ENCODE measurements at regions not wholly inside any gene's neighbourhood (a gene's known extent, or its start where the extent isn't known, plus 50 kb on each side); places are given as distances from the start of the nearest gene placed in this dataset.
"Not testable (repeated sequence)": the region's sequence is repeated elsewhere in the genome, so short reads cannot be mapped to it uniquely, and the experiment has no call there.

- H3K27me3 Mint-ChIP-seq (ENCODE audit: low read depth) = no peaks in the 10 kb centered on the region
- no peaks in the 10 kb centered on the region for H3K9me3 Mint-ChIP-seq
- H3K4me1 Mint-ChIP-seq (ENCODE audit: low read depth) = no peaks in the 10 kb centered on the region
- H3K4me3 Mint-ChIP-seq = no peak overlapping the region
- DNase-seq (ENCODE audit: low spot score) = no peak
- no peak overlapping the region for H3K27ac Mint-ChIP-seq
- no peaks in the 10 kb centered on the region for H3K36me3 Mint-ChIP-seq (ENCODE audit: low read depth)
These were observed 166.0 kb downstream of the IPO8 start for GRCh38 chr12:30529489-30530269.

GRCh38 chr12:30525171-30525570, 170.5 kb downstream of the IPO8 start:
- H3K27ac Mint-ChIP-seq = no peak overlapping the region
- no peaks in the 10 kb centered on the region for H3K9me3 Mint-ChIP-seq
- no peaks in the 10 kb centered on the region for H3K36me3 Mint-ChIP-seq (ENCODE audit: low read depth)
- DNase-seq (ENCODE audit: low spot score) = no peak
- H3K4me3 Mint-ChIP-seq = no peak overlapping the region
- H3K27me3 Mint-ChIP-seq (ENCODE audit: low read depth) = no peaks in the 10 kb centered on the region
- H3K4me1 Mint-ChIP-seq (ENCODE audit: low read depth) = no peaks in the 10 kb centered on the region

- not testable (repeated sequence) for H3K27ac Mint-ChIP-seq; H3K4me3 Mint-ChIP-seq; H3K36me3 Mint-ChIP-seq (ENCODE audit: low read depth); H3K4me1 Mint-ChIP-seq (ENCODE audit: low read depth); H3K9me3 Mint-ChIP-seq; DNase-seq (ENCODE audit: low spot score); H3K27me3 Mint-ChIP-seq (ENCODE audit: low read depth)
These were observed 175.4 kb downstream of the IPO8 start for GRCh38 chr12:30520285-30520684.

- Mint-ChIP-seq H3K4me1 (ENCODE audit: low read depth) (no peaks in the 10 kb centered on the region), H3K9me3 (no peaks in the 10 kb centered on the region), H3K4me3 (no peak overlapping the region), H3K27me3 (ENCODE audit: low read depth) (no peaks in the 10 kb centered on the region), H3K36me3 (ENCODE audit: low read depth) (no peaks in the 10 kb centered on the region), H3K27ac (no peak overlapping the region)
- DNase-seq (ENCODE audit: low spot score) = no peak
These were observed 176.1 kb downstream of the IPO8 start for GRCh38 chr12:30519535-30519934.

GRCh38 chr12:30517320-30517719, 178.3 kb downstream of the IPO8 start:
- Mint-ChIP-seq H3K27ac (no peak overlapping the region), H3K4me1 (ENCODE audit: low read depth) (no peaks in the 10 kb centered on the region), H3K27me3 (ENCODE audit: low read depth) (no peaks in the 10 kb centered on the region), H3K36me3 (ENCODE audit: low read depth) (no peaks in the 10 kb centered on the region), H3K9me3 (no peaks in the 10 kb centered on the region), H3K4me3 (no peak overlapping the region)
- no peak for DNase-seq (ENCODE audit: low spot score)

GRCh38 chr12:30515351-30515750, 180.3 kb downstream of the IPO8 start:
- Mint-ChIP-seq H3K27me3 (ENCODE audit: low read depth) (no peaks in the 10 kb centered on the region), H3K4me3 (no peak overlapping the region), H3K36me3 (ENCODE audit: low read depth) (no peaks in the 10 kb centered on the region), H3K27ac (no peak overlapping the region), H3K4me1 (ENCODE audit: low read depth) (no peaks in the 10 kb centered on the region), H3K9me3 (no peaks in the 10 kb centered on the region)
- no peak for DNase-seq (ENCODE audit: low spot score)

- Mint-ChIP-seq H3K9me3 (no peaks in the 10 kb centered on the region), H3K36me3 (ENCODE audit: low read depth) (no peaks in the 10 kb centered on the region), H3K27ac (no peak overlapping the region), H3K4me3 (no peak overlapping the region), H3K4me1 (ENCODE audit: low read depth) (no peaks in the 10 kb centered on the region), H3K27me3 (ENCODE audit: low read depth) (no peaks in the 10 kb centered on the region)
- no peak for DNase-seq (ENCODE audit: low spot score)
These were observed 181.0 kb downstream of the IPO8 start for GRCh38 chr12:30514666-30515065.

GRCh38 chr12:30508205-30508967, 187.3 kb downstream of the IPO8 start:
- H3K4me1 Mint-ChIP-seq (ENCODE audit: low read depth) = no peaks in the 10 kb centered on the region
- DNase-seq (ENCODE audit: low spot score) = no peak
- H3K27me3 Mint-ChIP-seq (ENCODE audit: low read depth) = no peaks in the 10 kb centered on the region
- H3K9me3 Mint-ChIP-seq = no peaks in the 10 kb centered on the region
- H3K36me3 Mint-ChIP-seq (ENCODE audit: low read depth) = no peaks in the 10 kb centered on the region
- no peak overlapping the region for H3K4me3 Mint-ChIP-seq
- no peak overlapping the region for H3K27ac Mint-ChIP-seq

- DNase-seq (ENCODE audit: low spot score) = no peak
- H3K4me3 Mint-ChIP-seq = no peak overlapping the region
- no peaks in the 10 kb centered on the region for H3K9me3 Mint-ChIP-seq
- H3K4me1 Mint-ChIP-seq (ENCODE audit: low read depth) = no peaks in the 10 kb centered on the region
- no peaks in the 10 kb centered on the region for H3K36me3 Mint-ChIP-seq (ENCODE audit: low read depth)
- no peaks in the 10 kb centered on the region for H3K27me3 Mint-ChIP-seq (ENCODE audit: low read depth)
- H3K27ac Mint-ChIP-seq = no peak overlapping the region
These were observed 188.1 kb downstream of the IPO8 start for GRCh38 chr12:30507576-30507975.

GRCh38 chr12:30506411-30506810, 189.3 kb downstream of the IPO8 start:
- H3K4me1 Mint-ChIP-seq (ENCODE audit: low read depth) = no peaks in the 10 kb centered on the region
- no peak for DNase-seq (ENCODE audit: low spot score)
- no peaks in the 10 kb centered on the region for H3K27me3 Mint-ChIP-seq (ENCODE audit: low read depth)
- no peak overlapping the region for H3K4me3 Mint-ChIP-seq
- H3K9me3 Mint-ChIP-seq = no peaks in the 10 kb centered on the region
- H3K27ac Mint-ChIP-seq = no peak overlapping the region
- H3K36me3 Mint-ChIP-seq (ENCODE audit: low read depth) = no peaks in the 10 kb centered on the region

GRCh38 chr12:30501718-30502117, 194.0 kb downstream of the IPO8 start:
- DNase-seq (ENCODE audit: low spot score) = no peak
- Mint-ChIP-seq H3K4me3 (no peak overlapping the region), H3K27ac (no peak overlapping the region), H3K27me3 (ENCODE audit: low read depth) (no peaks in the 10 kb centered on the region), H3K36me3 (ENCODE audit: low read depth) (no peaks in the 10 kb centered on the region), H3K9me3 (no peaks in the 10 kb centered on the region), H3K4me1 (ENCODE audit: low read depth) (no peaks in the 10 kb centered on the region)

GRCh38 chr12:30500532-30500931, 195.1 kb downstream of the IPO8 start:
- Mint-ChIP-seq H3K27me3 (ENCODE audit: low read depth) (no peaks in the 10 kb centered on the region), H3K27ac (no peak overlapping the region), H3K4me3 (no peak overlapping the region), H3K4me1 (ENCODE audit: low read depth) (no peaks in the 10 kb centered on the region), H3K36me3 (ENCODE audit: low read depth) (no peaks in the 10 kb centered on the region), H3K9me3 (no peaks in the 10 kb centered on the region)
- DNase-seq (ENCODE audit: low spot score) = no peak

- Mint-ChIP-seq H3K36me3 (ENCODE audit: low read depth) (no peaks in the 10 kb centered on the region), H3K27me3 (ENCODE audit: low read depth) (no peaks in the 10 kb centered on the region), H3K4me3 (no peak overlapping the region), H3K27ac (no peak overlapping the region), H3K9me3 (no peaks in the 10 kb centered on the region), H3K4me1 (ENCODE audit: low read depth) (no peaks in the 10 kb centered on the region)
- no peak for DNase-seq (ENCODE audit: low spot score)
These were observed 210.3 kb downstream of the IPO8 start for GRCh38 chr12:30485230-30485890.

GRCh38 chr12:30484658-30485057, 211.0 kb downstream of the IPO8 start:
- no peaks in the 10 kb centered on the region for H3K27me3 Mint-ChIP-seq (ENCODE audit: low read depth)
- no peak overlapping the region for H3K27ac Mint-ChIP-seq
- no peak for DNase-seq (ENCODE audit: low spot score)
- no peak overlapping the region for H3K4me3 Mint-ChIP-seq
- no peaks in the 10 kb centered on the region for H3K36me3 Mint-ChIP-seq (ENCODE audit: low read depth)
- no peaks in the 10 kb centered on the region for H3K4me1 Mint-ChIP-seq (ENCODE audit: low read depth)
- H3K9me3 Mint-ChIP-seq = no peaks in the 10 kb centered on the region

Data from T-helper 2 cell treated with Interferon-gamma antibody and Interleukin-4, amounts not matched to agents 5 μg/mL and 100 μg/mL, for 36 hours (primary cell).